Endothelial cell (in vitro differentiated cells): ENCODE measurements at regions not wholly inside any gene's neighbourhood (a gene's known extent, or its start where the extent isn't known, plus 50 kb on each side); places are given as distances from the start of the nearest gene placed in this dataset.

Experiments
- DNase-seq: peaks from one replicate; pipeline ENCODE4 v3.0.0; 2021; ENCODE audit warnings: low spot score
- H3K27ac Mint-ChIP-seq: one replicate; pipeline ENCODE4 v1.8.0; 2021; ENCODE audit warnings: mixed read lengths, inconsistent platforms; ENCODE audit not compliant: unreplicated experiment
- H3K27me3 Mint-ChIP-seq: one replicate; pipeline ENCODE4 v1.8.0; 2021; ENCODE audit warnings: mild to moderate bottlenecking, moderate library complexity, mixed read lengths, inconsistent platforms; ENCODE audit not compliant: unreplicated experiment
- H3K36me3 Mint-ChIP-seq: one replicate; pipeline ENCODE4 v1.8.0; 2021; ENCODE audit warnings: mild to moderate bottlenecking, low read depth, mixed read lengths, inconsistent platforms; ENCODE audit not compliant: unreplicated experiment
- H3K4me1 Mint-ChIP-seq: one replicate; pipeline ENCODE4 v1.8.0; 2021; ENCODE audit warnings: mild to moderate bottlenecking, mixed read lengths, inconsistent platforms; ENCODE audit not compliant: unreplicated experiment
- H3K4me3 Mint-ChIP-seq: one replicate; pipeline ENCODE4 v1.8.0; 2021; ENCODE audit warnings: mild to moderate bottlenecking, mixed read lengths, inconsistent platforms; ENCODE audit not compliant: unreplicated experiment
- H3K9me3 Mint-ChIP-seq: one replicate; pipeline ENCODE4 v1.8.0; 2021; ENCODE audit warnings: mixed read lengths, inconsistent platforms; ENCODE audit not compliant: unreplicated experiment
- CTCF ChIP-seq: fragments of 200-600 bp; sonication (generic); IDR thresholded peaks from one replicate; pipeline ENCODE4 v1.5.0; 2021; ENCODE audit warnings: antibody characterized with exemption; ENCODE audit not compliant: unreplicated experiment

- H3K4me1 Mint-ChIP-seq, result peaks cover 10% of the 10 kb centered on the region
- H3K27ac Mint-ChIP-seq, result no peak overlapping the region
- TF ChIP-seq CTCF, result no peak
- no peak overlapping the region for H3K4me3 Mint-ChIP-seq
- no peaks in the 10 kb centered on the region for H3K36me3 Mint-ChIP-seq
- H3K9me3 Mint-ChIP-seq, result no peaks in the 10 kb centered on the region
- DNase-seq, result no peak
- no peaks in the 10 kb centered on the region for H3K27me3 Mint-ChIP-seq
Measured at GRCh38 chrX:39157006-39157405, 355.7 kb downstream of the MID1IP1 start.

GRCh38 chrX:39157796-39158195, 356.5 kb downstream of the MID1IP1 start:
- Mint-ChIP-seq H3K9me3 (no peaks in the 10 kb centered on the region), H3K4me3 (no peak overlapping the region), H3K27ac (no peak overlapping the region), H3K4me1 (peaks cover 10% of the 10 kb centered on the region), H3K27me3 (peaks cover 2% of the 10 kb centered on the region), H3K36me3 (no peaks in the 10 kb centered on the region)
- DNase-seq, result no peak
- TF ChIP-seq CTCF, result no peak

GRCh38 chrX:39158801-39159657, 357.8 kb downstream of the MID1IP1 start:
- H3K36me3 Mint-ChIP-seq, result no peaks in the 10 kb centered on the region
- H3K4me3 Mint-ChIP-seq, result no peak overlapping the region
- no peak for DNase-seq
- peak overlapping the region; percentile 48 for H3K27ac Mint-ChIP-seq
- no peak for TF ChIP-seq CTCF
- H3K27me3 Mint-ChIP-seq, result peaks cover 3% of the 10 kb centered on the region
- H3K4me1 Mint-ChIP-seq, result peaks cover 14% of the 10 kb centered on the region
- H3K9me3 Mint-ChIP-seq, result no peaks in the 10 kb centered on the region

- no peak overlapping the region for H3K4me3 Mint-ChIP-seq
- peaks cover 14% of the 10 kb centered on the region for H3K4me1 Mint-ChIP-seq
- no peak for TF ChIP-seq CTCF
- H3K27ac Mint-ChIP-seq, result no peak overlapping the region
- H3K27me3 Mint-ChIP-seq, result peaks cover 3% of the 10 kb centered on the region
- no peak for DNase-seq
- H3K9me3 Mint-ChIP-seq, result no peaks in the 10 kb centered on the region
- H3K36me3 Mint-ChIP-seq, result no peaks in the 10 kb centered on the region
Measured at GRCh38 chrX:39159921-39160507, 358.8 kb downstream of the MID1IP1 start.
